Endodermal cell (in vitro differentiated cells): ENCODE measurements at regions not wholly inside any gene's neighbourhood (a gene's known extent, or its start where the extent isn't known, plus 50 kb on each side); places are given as distances from the start of the nearest gene placed in this dataset.
A peak's percentile ranks its signal among the peaks of the same experiment; 100 is the strongest.

Experiments used
- DNase-seq: peaks from one replicate; pipeline ENCODE4 v3.0.0-alpha.2; 2017
- H3K27ac ChIP-seq: 2 replicates; pipeline ENCODE4 v1.5.1; 2013; ENCODE audit warnings: mild to moderate bottlenecking, low read depth, low read length, moderate library complexity
- H3K27me3 ChIP-seq: 2 replicates; pipeline ENCODE4 v1.6.1; 2013; ENCODE audit warnings: mild to moderate bottlenecking, low read length, moderate library complexity; ENCODE audit not compliant: insufficient read depth, control insufficient read depth, poor library complexity, severe bottlenecking
- H3K36me3 ChIP-seq: 2 replicates; pipeline ENCODE4 v1.7.0; 2013; ENCODE audit warnings: mild to moderate bottlenecking, low read length, moderate library complexity; ENCODE audit not compliant: control insufficient read depth, insufficient read depth
- H3K4me1 ChIP-seq: one replicate; pipeline ENCODE4 v1.7.0; 2013; ENCODE audit warnings: low read length; ENCODE audit not compliant: control insufficient read depth, insufficient read depth
- H3K4me3 ChIP-seq: 2 replicates; pipeline ENCODE4 v1.5.1; 2013; ENCODE audit warnings: mild to moderate bottlenecking, low read length, moderate library complexity
- H3K9ac ChIP-seq: 2 replicates; pipeline ENCODE4 v1.6.1; 2013; ENCODE audit warnings: mild to moderate bottlenecking, low read length, moderate library complexity; ENCODE audit not compliant: poor library complexity, severe bottlenecking; ENCODE audit errors: extremely low read depth
- H3K9me3 ChIP-seq: 2 replicates; pipeline ENCODE4 v1.6.1; 2013; ENCODE audit warnings: mild to moderate bottlenecking, low read length, moderate library complexity; ENCODE audit not compliant: control insufficient read depth
- H3K27ac Mint-ChIP-seq: 2 replicates; pipeline ENCODE4 v1.8.0; 2020; ENCODE audit warnings: mixed read lengths
- H3K27me3 Mint-ChIP-seq: 2 replicates; pipeline ENCODE4 v1.8.0; 2021; ENCODE audit warnings: mild to moderate bottlenecking, mixed read lengths; ENCODE audit not compliant: insufficient read depth
- H3K36me3 Mint-ChIP-seq: 2 replicates; pipeline ENCODE4 v1.8.0; 2020; ENCODE audit warnings: low read depth, mixed read lengths
- H3K4me1 Mint-ChIP-seq: 2 replicates; pipeline ENCODE4 v1.8.0; 2020; ENCODE audit warnings: mixed read lengths
- H3K4me3 Mint-ChIP-seq: 2 replicates; pipeline ENCODE4 v1.8.0; 2020; ENCODE audit warnings: mild to moderate bottlenecking, moderate library complexity, mixed read lengths
- H3K9me3 Mint-ChIP-seq: 2 replicates; pipeline ENCODE4 v1.8.0; 2020; ENCODE audit warnings: mild to moderate bottlenecking, mixed read lengths
- WGBS, 2 experiments: methylation state at CpG; one replicate each; pipeline versions ENCODE4 v1.1.5 to v1.1.7; 2013; ENCODE audit warnings: missing lambda C conversion rate in 2 of 2, mixed read lengths in 1 of 2; ENCODE audit not compliant: insufficient coverage in 1 of 2, insufficient read length in 1 of 2; 5-methylcytosine and 5-hydroxymethylcytosine counted together
- TF ChIP-seq, protein P1 (sequence below): fragments of 200-600 bp; sonication (generic); conservative IDR thresholded peaks from 2 replicates; pipeline ENCODE4 v1.5.0; 2021; ENCODE audit warnings: antibody characterized with exemption, mild to moderate bottlenecking

- 88 to 92% methylated on average over 6 to 10 of the region's 10 CpGs for WGBS, 2 experiments
- Mint-ChIP-seq H3K4me3 (no peak overlapping the region), H3K27me3 (no peaks in the 10 kb centered on the region), H3K9me3 (peaks cover 14% of the 10 kb centered on the region), H3K4me1 (peaks cover 9% of the 10 kb centered on the region), H3K27ac (no peak overlapping the region), H3K36me3 (peaks cover 2% of the 10 kb centered on the region)
- Histone ChIP-seq H3K27me3 (no peaks in the 10 kb centered on the region), H3K27ac (no peak overlapping the region), H3K9ac (no peak overlapping the region), H3K4me3 (no peak overlapping the region), H3K4me1 (peaks cover 2% of the 10 kb centered on the region), H3K9me3 (peaks cover 7% of the 10 kb centered on the region), H3K36me3 (no peaks in the 10 kb centered on the region)
- TF ChIP-seq, protein P1, sequence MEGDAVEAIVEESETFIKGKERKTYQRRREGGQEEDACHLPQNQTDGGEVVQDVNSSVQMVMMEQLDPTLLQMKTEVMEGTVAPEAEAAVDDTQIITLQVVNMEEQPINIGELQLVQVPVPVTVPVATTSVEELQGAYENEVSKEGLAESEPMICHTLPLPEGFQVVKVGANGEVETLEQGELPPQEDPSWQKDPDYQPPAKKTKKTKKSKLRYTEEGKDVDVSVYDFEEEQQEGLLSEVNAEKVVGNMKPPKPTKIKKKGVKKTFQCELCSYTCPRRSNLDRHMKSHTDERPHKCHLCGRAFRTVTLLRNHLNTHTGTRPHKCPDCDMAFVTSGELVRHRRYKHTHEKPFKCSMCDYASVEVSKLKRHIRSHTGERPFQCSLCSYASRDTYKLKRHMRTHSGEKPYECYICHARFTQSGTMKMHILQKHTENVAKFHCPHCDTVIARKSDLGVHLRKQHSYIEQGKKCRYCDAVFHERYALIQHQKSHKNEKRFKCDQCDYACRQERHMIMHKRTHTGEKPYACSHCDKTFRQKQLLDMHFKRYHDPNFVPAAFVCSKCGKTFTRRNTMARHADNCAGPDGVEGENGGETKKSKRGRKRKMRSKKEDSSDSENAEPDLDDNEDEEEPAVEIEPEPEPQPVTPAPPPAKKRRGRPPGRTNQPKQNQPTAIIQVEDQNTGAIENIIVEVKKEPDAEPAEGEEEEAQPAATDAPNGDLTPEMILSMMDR, result no peak
- DNase-seq, result peak; percentile 24
These were observed 56.4 kb upstream of the RPS6KA2 start for GRCh38 chr6:166683477-166683876.

DNA sequence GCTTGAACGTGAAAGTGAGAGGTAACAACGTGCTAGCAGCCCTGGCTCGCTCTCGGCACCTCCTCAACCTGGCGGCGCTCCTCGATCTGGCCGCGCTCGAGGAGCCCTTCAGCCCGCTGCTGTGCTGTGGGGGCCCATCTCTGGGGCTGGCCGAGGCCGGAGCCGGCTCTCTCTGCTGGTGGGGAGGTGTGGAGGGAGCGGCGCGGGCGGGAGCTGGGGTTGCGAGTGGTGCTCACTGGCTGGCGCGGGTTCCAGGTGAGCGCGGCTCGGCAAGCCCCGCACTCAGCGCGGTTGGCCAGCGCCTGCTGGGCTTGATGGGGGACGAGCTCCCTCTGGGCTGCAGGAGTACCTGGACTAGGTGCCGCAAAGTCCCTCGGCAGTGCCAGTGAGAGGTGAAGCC lies 52.5 kb upstream of the RPS6KA2 start:
- Histone ChIP-seq H3K27ac (no peak overlapping the region), H3K9me3 (peaks cover 7% of the 10 kb centered on the region), H3K4me1 (no peaks in the 10 kb centered on the region), H3K27me3 (no peaks in the 10 kb centered on the region), H3K9ac (no peak overlapping the region), H3K36me3 (no peaks in the 10 kb centered on the region), H3K4me3 (no peak overlapping the region)
- Mint-ChIP-seq H3K4me1 (peaks cover 6% of the 10 kb centered on the region), H3K9me3 (peaks cover 18% of the 10 kb centered on the region), H3K27ac (no peak overlapping the region), H3K36me3 (peaks cover 2% of the 10 kb centered on the region), H3K4me3 (no peak overlapping the region), H3K27me3 (no peaks in the 10 kb centered on the region)
- no peak for DNase-seq
- WGBS, 2 experiments, result 96 to 100% methylated on average over 2 to 31 of the region's 31 CpGs
- TF ChIP-seq, protein P1, result no peak

- H3K36me3 Mint-ChIP-seq, result peaks cover 2% of the 10 kb centered on the region
- Histone ChIP-seq H3K9me3 (peaks cover 7% of the 10 kb centered on the region), H3K4me1 (no peaks in the 10 kb centered on the region), H3K27ac (no peak overlapping the region), H3K9ac (no peak overlapping the region), H3K27me3 (no peaks in the 10 kb centered on the region), H3K36me3 (no peaks in the 10 kb centered on the region), H3K4me3 (no peak overlapping the region)
- TF ChIP-seq, protein P1, result no peak
- peaks cover 6% of the 10 kb centered on the region for H3K4me1 Mint-ChIP-seq
- peaks cover 18% of the 10 kb centered on the region for H3K9me3 Mint-ChIP-seq
- H3K4me3 Mint-ChIP-seq, result no peak overlapping the region
- DNase-seq, result no peak
- no peaks in the 10 kb centered on the region for H3K27me3 Mint-ChIP-seq
- H3K27ac Mint-ChIP-seq, result peak overlapping the region; percentile 72
- 91 to 92% methylated on average over 7 to 10 of the region's 10 CpGs for WGBS, 2 experiments
These were observed 51.4 kb upstream of the RPS6KA2 start for GRCh38 chr6:166678426-166678825.
